HG03432 (cell line): ENCODE measurements at regions not wholly inside any gene's neighbourhood (a gene's known extent, or its start where the extent isn't known, plus 50 kb on each side); places are given as distances from the start of the nearest gene placed in this dataset.

Source experiments
- ATAC-seq: cut with Tn5 transposase; IDR thresholded peaks from one replicate; pipeline ENCODE4 v1.9.1; 2021; ENCODE audit warnings: mild to moderate bottlenecking, moderate library complexity; ENCODE audit not compliant: unreplicated experiment

- ATAC-seq, result no peak
Measured at GRCh38 chr14:101097109-101097793, 193.7 kb upstream of the RTL1 start.

GRCh38 chr14:101098177-101098576 is 194.7 kb upstream of the RTL1 start:
- ATAC-seq, result no peak

GRCh38 chr14:101098641-101099040 is 195.1 kb upstream of the RTL1 start:
- ATAC-seq, result no peak

GRCh38 chr14:101101456-101102056 is 198.0 kb upstream of the RTL1 start:
- ATAC-seq, result no peak

- ATAC-seq, result no peak
Measured at GRCh38 chr14:101102875-101103274, 199.4 kb upstream of the RTL1 start.

GRCh38 chr14:101103321-101103901 is 199.9 kb upstream of the RTL1 start:
- ATAC-seq, result no peak

GRCh38 chr14:101104485-101104884 is 201.0 kb upstream of the RTL1 start:
- no peak for ATAC-seq

- ATAC-seq, result no peak
Measured at GRCh38 chr14:101105045-101105444, 201.5 kb upstream of the RTL1 start.

GRCh38 chr14:101108579-101109346 is 205.2 kb upstream of the RTL1 start:
- no peak for ATAC-seq

- no peak for ATAC-seq
Measured at GRCh38 chr14:101109347-101109638, 205.8 kb upstream of the RTL1 start.

- ATAC-seq, result no peak
Measured at GRCh38 chr14:101109981-101110728, 206.6 kb upstream of the RTL1 start.

- no peak for ATAC-seq
Measured at GRCh38 chr14:101110729-101111619, 207.5 kb upstream of the RTL1 start.

GRCh38 chr14:101111620-101112290 is 208.2 kb upstream of the RTL1 start:
- ATAC-seq, result no peak

- ATAC-seq, result no peak
Measured at GRCh38 chr14:101112351-101113107, 209.0 kb upstream of the RTL1 start.

- ATAC-seq, result no peak
Measured at GRCh38 chr14:101113108-101113612, 209.6 kb upstream of the RTL1 start.

- no peak for ATAC-seq
Measured at GRCh38 chr14:101113835-101114725, 210.6 kb upstream of the RTL1 start.

- ATAC-seq, result no peak
Measured at GRCh38 chr14:101114726-101115515, 211.4 kb upstream of the RTL1 start.
